ENCODE measurements at regions not wholly inside any gene's neighbourhood (a gene's known extent, or its start where the extent isn't known, plus 50 kb on each side); places are given as distances from the start of the nearest gene placed in this dataset.

DNA sequence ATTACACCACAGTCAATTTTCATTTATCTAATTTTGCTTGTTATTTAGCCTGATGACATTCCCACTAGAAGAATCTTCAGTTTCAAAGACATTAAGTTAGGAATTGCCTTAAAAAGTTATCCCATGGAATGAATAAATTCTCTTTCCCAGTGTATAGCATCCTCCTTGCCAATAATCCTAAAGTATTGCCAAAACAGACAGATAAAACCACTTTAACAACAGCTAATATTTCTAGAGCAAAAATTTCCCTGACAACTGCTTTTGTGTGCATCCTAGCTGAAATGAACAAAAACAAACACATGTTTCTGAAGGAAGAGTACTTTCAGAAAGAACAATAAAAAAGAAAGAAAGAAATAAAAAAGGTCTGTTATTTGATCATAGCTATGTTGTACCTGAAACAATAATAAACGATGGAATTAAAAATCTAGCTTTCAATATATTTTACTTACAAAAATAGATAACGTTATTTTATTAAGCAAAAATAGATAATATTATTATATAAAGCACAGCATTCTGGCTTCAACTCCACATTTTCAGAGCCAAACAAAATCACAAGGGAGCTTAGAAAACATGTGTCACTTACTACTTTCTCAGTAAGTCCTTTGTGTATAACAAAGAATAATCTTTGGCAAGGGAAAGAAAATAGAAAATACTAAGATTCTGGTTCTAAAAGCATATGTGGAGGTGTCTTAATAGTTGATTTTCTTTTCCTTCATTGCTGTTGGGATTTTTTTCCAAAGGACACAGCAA lies 939.0 kb upstream of the CRIM1 start:
- no peak for DNase-seq

DNA sequence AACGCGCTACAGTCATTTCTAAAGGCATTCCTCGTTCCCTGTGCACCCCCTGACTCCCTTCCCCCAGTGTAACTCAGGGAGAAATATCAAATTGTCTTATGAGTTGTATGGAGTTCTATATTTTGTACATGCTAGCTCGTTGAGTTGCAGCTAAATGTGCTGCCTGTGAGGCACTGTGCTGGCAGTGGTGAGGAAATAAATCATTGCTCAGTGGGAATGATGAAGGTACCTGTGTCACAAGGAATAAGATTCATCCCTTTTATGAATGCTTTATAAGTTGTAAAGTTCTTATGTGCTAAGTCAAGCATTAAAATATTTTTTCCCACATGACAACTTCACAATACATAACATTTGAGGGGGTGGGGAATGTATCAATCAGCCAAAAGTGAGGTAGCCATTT lies 939.6 kb upstream of the CRIM1 start:
- no peak for DNase-seq

DNA sequence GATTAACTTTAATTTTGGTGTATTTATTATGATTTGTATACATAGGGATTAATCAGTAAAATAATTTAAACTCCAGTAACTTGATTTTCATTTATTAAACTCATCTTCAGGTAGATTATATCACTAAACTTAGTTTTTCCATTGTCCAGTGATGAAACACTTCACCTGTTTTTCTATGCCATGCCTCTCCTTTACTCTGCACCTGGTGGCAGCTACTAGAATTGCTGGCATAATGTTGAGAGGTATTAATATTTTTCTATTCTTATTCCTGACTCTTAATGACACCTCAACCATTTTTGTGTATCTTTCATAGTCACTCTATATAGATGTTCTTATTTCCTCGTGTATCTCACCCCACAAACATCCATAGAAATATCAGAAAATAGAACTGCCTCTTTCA lies 940.3 kb upstream of the CRIM1 start:
- no peak for DNase-seq

DNA sequence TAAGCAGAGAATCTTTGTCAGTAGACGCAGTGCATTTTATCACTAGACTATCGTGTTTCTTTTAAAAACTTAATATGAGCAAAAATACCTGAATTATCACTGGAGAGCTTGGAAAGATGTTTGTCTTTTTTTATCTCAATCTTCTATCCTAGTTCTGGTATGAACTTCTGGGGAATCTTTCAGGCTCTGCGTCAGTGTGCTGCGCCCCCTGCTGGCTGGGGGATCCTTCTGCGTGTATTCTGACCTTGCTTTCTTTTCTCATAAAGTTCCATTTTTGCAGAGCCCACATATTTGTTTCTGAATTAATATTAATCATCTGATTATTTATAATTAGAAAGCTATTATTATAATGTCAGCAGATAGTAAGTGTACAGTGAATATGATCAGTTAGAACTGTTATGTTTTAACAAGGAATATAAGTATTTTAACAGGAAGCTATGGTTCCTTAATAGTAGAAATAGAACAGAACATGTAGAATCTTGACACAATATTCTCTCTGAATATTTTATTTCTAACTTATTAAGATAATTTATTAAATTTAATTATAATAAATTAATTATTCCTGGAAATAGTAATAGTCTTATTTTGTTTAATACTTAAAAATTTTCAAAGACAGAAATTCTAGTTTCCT lies 945.0 kb upstream of the CRIM1 start:
- DNase-seq = peak; percentile 68

DNA sequence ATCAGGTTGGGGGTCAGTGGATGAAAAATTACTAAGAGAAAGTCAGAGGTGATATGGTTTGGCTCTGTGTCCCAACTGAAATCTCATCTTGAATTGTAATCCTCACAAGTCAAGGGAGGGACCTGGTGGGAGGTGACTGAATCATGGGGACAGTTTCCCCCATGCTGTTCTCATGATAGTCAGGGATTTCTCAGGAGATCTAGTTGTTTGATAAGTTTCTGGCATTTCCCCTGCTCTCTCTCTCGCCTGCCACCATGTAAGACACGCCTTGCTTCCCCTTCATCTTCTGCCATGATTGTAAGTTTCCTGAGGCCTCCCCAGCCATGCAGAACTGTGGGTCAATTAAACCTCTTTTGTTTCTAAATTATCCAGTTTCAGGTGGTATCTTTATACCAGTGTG lies 945.8 kb upstream of the CRIM1 start:
- no peak for DNase-seq

DNA sequence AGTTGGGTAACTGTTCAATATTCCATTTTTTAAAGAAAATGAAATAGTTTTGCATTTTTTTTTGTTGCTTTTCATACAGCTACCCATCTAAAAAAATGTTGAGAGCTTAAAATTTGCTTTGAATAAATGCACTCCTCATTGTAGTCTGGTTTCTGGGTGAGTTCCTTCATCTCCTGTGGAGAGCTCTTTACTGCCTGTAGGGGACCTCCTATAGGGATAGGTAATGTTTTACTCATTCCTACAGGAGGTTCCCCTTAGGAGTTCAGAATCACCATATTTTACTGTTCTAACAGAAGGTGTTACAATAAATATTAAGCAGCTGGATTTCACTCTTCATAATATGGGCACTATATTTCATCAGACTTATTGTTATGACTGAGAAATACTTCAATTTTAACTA lies 947.3 kb upstream of the CRIM1 start:
- no peak for DNase-seq

DNA sequence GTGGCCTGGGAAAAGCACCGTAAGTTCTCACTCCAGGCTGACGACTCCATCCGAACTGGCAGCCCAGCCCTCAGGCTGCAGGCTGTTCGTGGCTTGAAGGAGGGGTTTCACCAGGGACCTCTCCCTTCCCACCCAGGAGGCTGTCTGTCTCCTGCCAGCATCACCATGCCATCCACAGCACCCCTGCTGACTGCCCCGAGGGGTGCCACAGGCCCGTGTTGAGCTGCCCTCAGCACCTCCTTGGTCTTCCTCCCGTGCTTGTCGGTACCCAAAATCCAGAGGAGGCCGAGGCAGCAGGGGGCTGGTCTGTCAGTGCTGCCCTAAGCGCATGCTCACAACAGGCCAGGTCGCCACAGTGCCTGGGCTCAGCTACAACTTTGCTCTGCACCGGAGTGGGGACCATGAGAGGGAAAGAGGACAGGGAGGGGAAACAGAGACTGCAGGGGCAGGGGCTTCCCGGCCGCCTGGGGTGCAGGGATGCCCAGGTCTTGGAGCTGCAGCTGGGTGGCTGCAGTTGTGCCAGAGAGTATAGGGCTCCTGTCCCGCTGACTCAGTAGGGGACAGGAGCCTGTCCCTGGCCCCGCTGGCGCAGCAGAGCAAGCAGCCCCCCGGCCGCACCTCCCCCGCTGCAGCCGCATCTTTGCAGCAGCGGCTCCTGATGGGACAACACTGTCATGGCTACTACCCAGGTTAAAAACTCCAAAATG lies 963.7 kb upstream of the CRIM1 start:
- no peak for DNase-seq

DNA sequence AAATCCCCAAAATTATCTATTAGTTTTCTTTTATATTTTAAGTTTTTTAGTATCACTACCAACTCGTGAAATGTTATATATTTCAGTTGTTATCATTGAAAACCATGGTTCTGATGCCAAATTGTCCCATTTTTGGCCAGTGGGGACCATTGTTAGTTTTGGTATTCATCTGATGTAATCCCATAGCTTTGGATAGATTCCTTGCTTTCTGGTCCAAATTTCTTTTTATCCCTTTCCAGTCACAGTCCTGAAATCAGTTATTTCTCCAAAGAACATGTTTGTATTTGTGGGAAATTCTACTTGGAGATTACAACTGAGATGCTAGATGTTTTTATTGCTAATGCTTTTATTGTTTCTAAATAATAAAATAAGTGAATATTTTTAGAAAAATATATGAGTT lies 976.8 kb upstream of the CRIM1 start:
- no peak for DNase-seq

DNA sequence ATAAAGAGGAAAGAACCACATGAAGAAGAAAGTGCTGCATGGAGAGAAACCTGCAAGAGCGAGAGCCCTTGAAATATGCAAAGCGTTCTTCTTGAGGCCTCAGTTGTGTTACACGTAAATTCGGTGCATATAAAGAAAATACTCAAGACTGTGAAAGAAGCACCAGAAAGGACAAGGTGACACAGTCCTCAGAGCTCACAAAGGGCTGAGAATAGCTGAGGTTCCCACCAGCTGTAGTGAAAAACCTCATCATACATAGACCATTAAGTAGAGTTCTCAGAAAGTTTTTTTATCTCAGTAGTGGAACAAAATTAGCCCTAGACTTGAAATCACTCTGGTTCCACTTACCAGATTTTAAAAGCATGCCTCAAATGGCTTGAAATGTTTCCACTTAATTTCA lies 980.7 kb upstream of the CRIM1 start:
- DNase-seq = no peak

DNA sequence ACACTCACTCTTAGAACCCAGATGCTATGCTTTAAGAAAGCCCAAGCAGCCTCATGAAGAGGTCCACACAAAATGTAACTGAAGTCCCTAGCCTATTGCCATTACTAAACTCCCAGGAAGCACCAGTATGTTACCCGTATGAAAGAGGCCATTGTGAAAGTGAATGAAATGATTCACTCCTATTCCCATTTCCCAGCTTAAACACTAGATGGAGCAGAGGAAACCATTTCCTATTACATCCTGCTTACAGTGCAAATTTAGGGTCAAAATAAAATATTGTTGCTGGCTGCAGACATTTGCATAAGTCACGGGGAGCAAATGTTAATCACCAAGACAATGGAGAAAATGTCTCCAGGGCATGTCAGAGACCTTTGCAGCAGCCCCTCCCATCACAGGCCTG lies 989.7 kb upstream of the CRIM1 start:
- DNase-seq = no peak

DNA sequence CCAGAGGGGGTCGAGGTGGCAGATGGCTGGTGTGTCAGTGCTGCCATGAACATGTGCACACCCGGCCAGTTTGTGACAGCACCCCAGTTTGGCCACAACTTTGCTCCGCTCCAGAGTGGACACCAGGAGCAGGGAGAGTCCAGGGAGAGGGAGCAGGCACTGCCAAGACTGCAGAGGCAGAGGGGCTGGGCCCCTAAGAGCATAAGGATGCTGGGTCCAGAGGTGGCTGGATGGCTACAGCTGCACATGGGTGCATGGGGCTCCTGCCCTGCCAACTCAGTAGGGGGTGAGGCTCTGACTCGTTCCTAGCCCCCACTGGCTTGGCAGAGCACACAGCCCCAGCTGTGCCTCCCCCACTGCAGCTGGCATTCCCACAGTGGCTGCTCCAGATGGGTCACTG lies 999.2 kb upstream of the CRIM1 start:
- DNase-seq = no peak

DNA sequence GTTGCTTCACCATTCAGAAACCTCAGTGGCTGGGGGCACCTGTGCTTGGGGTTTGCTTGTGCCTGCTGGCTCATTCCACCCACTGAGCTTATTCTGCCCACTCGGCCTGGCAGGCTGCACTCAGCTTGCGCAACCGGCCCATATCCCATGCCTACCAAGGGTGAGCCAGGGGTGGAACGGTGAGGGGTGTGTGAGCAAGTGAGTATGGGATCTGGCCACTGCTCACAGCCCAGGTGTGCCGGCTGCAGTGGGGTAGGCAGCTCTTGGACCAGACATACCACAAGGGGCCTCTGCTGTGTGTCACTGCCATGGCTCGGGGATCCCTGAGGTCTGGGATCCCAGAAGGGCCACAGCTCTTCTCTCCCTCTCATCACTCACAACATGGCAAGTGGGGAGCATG lies 1000.5 kb upstream of the CRIM1 start:
- DNase-seq = no peak

DNA sequence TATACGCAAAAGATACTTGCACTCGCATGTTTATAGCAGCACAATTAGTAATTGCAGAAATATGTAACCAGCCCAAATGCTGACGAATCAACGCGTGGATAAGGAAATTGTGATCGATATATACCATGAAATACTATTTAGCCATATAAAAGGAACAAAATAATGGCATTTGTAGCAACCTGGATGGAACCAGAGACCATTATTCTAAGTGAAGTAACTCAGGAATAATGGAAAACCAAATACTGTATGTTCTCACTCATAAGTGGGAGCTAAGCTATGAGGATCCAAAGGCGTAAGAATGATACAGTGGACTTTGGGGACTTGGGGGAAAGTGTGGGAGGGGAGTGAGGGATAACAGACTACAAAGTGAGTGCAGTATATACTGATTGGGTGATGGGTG lies 1008.0 kb upstream of the CRIM1 start:
- no peak for DNase-seq

DNA sequence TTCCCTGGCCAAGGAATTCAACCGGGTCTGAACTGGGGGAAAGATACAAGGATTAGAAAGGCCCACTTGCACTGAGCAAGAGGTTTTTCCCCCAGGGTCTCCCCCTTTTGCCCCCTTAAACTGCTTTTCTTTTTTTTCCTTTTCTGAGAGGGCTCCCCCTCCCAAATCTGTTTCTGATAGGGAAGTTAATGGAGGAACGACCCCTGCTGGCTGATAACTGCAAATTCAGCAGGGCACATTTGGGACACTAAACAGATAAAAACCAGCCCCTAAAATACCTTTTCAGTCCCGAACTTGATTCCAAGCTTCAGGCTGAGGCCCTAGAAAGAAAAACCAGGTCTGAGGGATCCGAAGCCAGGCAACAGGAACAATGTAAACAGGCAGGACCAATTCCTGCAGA lies 1012.4 kb upstream of the CRIM1 start:
- peak; percentile 3 for DNase-seq

DNA sequence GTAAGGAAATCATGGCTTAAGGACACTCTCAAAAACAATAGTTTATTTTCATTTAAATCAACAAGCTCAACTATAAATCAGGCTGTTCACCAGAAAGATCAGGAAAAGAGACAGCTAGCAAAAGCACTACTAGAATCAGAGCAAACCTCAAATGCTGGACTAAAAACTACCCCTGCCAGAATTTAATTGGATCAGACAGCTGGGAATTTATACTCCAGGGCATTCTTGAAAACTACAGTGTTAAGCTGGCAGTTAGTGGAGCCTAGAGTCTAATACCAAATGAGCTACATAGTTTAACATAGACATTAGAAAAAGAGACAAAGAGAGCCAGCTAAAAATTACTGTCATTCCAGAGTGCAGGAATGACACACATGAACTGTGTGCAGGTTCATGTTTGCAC lies 1016.4 kb upstream of the CRIM1 start:
- no peak for DNase-seq

DNA sequence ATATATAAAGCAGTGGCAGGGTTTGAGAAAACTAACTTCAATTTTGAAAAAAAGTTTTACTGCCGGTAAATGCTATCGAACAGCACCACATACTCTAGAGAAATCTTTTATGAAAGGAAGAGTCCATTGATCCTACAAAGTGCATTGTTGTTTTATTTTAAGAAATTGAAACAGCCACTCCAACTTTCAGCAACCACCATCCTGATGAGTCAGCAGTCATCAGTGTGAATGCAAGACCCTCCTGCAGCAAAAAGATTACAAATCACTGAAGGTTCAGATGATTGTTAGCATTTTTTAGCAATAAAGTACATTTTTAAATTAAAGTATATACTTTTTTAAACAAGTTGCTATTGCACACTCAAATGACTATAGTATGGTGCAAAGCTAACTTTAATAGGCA lies 1017.7 kb upstream of the CRIM1 start:
- DNase-seq = no peak

DNA sequence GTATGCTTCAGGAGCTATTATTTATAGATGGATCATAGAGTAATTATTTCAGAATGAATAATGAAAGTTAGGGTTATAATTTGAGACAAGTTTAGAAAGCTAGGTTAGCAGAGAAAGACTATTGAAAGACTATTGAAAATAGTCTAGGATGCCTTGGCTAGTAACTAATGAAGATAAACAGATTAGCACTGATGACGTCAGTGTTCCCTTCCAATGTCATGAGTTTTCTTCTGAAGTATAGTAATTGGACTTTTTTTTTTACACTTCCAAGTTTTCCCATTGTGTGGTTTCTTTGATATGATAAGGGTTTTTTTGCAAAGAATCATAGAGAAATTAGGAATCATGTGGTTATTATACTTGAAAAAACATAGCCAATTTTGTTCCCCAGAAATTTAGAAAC lies 1041.5 kb upstream of the CRIM1 start:
- no peak for DNase-seq

DNA sequence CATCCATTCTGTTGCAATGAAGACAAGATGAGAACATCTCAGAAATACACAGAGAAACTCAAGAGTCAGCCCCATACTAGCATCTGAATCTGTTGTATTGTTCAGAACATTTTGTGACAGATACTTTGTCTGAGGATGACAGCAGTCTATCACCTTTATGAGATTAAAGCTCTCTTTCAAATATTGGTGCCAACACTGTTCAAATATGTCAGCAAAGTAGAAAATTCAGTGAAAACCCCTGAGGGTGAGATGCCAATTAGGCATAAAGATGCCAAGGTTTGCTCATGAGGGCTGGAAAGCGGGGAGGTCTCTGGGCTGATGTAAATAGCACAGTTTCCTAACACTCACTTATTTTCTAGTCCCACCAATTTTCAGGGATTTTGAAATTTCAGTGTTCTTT lies 1054.2 kb upstream of the CRIM1 start:
- DNase-seq = no peak

DNA sequence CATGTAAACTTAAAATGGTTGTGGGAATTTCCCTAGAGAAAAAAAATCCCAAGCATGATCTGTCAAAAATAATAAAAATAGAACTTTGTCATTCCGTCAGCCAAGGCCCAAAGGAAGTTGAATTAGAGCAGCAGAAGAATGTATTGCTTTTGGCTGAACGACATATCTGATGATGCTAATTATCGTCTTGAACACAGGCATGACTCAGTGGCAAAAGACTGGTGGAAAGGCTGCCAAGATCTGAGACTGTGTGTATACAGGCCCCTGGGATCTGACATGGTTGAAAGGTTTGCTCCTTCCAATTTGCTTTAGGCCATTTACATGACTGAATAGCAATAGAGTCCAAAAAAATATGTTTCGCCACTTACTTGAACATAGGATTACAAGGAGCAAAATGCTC lies 1057.1 kb upstream of the CRIM1 start:
- no peak for DNase-seq

DNA sequence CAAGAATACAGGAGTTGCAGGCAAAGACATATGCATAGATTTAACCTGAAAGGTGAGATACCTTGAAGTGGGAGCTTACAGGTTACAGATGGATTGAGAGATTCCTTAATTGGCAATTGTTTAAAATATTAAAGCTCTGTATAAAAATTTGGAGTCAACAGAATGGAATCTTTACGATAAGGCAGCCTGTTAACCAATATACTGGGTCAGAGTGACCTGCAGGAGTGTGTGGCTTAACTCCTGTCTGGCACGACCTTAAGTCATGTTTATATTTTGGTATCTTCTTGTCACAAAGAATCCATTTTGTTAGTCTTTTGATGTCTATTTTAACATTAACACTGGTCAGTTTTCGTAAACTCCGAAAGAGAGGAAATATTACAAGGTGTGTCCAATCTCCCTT lies 1058.2 kb upstream of the CRIM1 start:
- no peak for DNase-seq

DNA sequence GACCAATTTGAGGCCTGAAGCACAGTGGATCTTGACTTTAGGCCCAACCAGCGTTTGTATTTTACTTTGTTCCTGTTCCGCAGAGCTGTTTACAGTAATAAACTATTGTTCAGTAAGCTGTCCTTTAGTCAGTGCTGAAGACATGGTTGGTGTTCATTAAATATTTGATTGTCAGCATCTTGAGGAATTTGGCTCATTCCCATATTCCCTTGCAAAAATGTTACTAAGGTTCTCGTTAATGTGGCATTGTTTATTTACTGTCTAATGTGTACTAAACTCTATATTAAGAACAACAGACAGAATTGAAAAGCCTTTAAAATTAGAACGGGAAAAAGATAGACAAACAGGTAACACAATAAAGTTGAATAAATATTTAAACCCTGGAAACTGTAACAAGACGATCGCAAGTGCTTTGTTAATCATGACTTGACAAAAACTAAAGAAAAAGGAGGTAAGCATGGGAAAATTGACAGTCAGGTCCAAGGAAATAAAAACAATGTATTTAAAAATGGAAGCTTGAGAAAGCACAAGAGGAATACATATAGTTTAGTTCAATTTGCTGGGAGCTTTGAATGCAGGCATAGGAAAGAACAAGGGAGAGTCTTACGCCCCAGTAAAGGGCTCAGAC lies 1060.8 kb upstream of the CRIM1 start:
- no peak for DNase-seq

DNA sequence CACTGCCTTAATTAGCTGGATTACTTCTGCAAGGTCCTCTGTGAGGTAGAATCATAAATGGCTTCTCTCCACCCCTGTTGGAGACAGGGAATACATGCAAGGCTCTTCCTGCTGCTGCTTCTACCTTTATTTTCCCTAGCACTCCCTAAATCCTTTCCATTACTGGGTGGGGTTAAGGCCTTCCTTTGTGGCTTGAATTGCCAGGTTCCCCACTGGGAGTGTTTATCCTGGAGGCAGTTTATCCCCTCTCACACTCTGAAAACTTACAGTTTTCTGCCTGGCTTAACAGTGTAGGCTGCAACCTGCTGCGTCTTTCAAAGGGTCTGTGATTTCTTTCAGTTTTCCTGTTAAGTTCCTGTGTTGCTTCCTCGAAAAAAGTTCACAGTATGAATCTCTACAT lies 1062.3 kb upstream of the CRIM1 start:
- DNase-seq = no peak

DNA sequence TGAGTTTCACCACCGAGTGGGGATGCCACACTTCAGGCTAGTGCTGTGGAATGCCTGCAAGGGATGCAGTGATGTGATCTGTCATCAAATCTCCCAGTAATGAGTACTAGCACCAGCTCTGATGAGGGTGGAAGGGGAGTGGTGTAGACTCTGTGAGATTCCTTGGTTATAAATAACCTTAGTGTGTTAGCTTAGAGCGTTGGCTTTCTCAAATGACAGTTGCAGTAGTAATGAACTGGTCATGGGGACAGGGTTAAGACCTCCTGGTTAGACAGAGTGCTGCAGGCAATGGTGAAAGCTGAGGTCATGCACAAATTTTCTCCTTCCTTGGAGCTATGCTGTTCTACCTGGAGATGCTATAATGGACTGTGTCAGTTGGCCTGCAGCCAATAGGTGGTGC lies 1063.4 kb upstream of the CRIM1 start:
- DNase-seq = no peak

DNA sequence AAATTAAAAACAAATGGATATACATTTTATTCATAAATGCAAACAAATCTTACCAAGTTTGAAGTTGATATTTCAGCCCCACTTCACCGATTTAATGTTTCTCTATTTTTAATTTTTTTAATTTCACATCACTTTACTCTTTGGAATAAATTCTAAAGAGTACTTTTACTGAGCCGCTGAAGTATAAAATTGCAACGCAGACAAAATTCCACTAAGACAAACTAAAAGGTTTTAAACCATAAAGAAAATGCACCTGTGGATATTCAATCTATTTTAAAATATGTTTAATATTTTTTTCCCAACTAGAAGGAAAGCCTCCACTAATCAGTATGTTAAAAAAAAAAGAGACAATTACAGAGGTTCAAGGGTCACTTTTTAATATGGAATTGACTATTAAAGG lies 1073.9 kb upstream of the CRIM1 start:
- DNase-seq = no peak
